ENCODE measurements at regions not wholly inside any gene's neighbourhood (a gene's known extent, or its start where the extent isn't known, plus 50 kb on each side); places are given as distances from the start of the nearest gene placed in this dataset.

DNA sequence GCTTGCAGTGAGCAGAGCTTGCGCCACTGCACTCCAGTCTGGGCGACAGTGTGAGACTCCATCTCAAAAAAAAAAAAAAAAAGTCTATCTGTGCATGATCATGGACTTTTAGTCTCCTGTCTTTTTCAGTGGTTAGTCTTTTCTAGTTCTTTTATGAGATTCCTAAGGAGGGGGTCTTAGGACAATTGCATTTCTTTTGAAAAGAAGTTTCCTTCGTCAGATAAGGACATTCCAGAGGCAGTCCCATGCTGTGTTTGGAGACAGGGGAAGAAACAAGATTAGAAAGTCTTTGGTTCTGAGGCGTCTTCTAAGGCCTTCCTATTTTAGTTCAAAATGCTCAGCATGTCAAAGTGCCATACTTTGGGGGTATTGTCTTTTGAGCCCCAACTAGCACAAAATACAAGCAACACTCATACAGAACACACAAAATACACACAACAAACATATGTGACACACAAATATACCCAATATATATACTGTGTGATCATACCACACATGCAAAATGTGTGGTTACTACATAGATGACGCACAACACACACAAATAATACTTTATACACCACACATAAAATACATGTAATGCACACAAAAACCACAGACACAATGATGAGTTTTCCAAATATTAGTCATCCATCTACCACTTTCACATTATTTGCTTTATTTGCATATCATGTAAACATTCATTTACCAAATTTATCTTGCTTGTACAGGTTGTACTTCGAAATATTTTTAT lies 394.5 kb downstream of the SPATA31D1 start:
- WGBS = 89% methylated on average over 6 of the region's 6 CpGs
- H3K4me1 ChIP-seq = no peaks in the 10 kb centered on the region
- no peaks in the 10 kb centered on the region for H3K27me3 ChIP-seq
- peaks cover 5% of the 10 kb centered on the region for H3K9me3 ChIP-seq
- no peak for DNase-seq (ENCODE audit: low spot score in 2 of 2)
- no peaks in the 10 kb centered on the region for H3K36me3 ChIP-seq
- no peak for TF ChIP-seq POLR2A (IDR thresholded peaks at IDR 0.05)
- TF ChIP-seq POLR2AphosphoS5 (IDR thresholded peaks at IDR 0.05) = no peak
- TF ChIP-seq EP300 (IDR thresholded peaks at IDR 0.05) = no peak
- no peak for TF ChIP-seq CTCF (IDR thresholded peaks at IDR 0.05)
- H3K27ac ChIP-seq = no peak overlapping the region
- no peak overlapping the region for H3K4me3 ChIP-seq

DNA sequence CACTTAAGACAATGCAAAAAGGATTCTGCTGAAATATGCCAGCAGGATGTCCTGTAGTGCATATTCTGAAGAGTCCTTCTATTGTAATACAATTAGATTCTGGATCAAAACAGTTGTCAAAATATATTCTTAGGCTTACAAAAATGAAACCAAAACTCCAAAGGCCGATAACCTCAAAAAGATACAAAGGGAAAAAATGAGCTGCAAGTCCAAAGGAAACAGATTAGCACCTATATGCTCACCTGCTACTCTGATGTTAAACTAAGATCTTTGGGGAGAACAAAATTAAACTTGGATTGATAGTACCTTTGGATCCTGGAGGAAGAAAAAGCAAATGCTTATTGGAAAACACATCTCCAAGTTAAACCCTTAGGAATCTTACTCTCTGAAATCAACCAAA lies 397.1 kb downstream of the SPATA31D1 start:
- no peak for DNase-seq (ENCODE audit: low spot score in 2 of 2)
- H3K4me1 ChIP-seq = no peaks in the 10 kb centered on the region
- no peak overlapping the region for H3K4me3 ChIP-seq
- no peaks in the 10 kb centered on the region for H3K36me3 ChIP-seq
- peaks cover 5% of the 10 kb centered on the region for H3K9me3 ChIP-seq
- no peaks in the 10 kb centered on the region for H3K27me3 ChIP-seq
- no peak overlapping the region for H3K27ac ChIP-seq
- 86% methylated on average over 1 of the region's 1 CpG for WGBS
- TF ChIP-seq CTCF (IDR thresholded peaks at IDR 0.05) (no peak), POLR2AphosphoS5 (IDR thresholded peaks at IDR 0.05) (no peak), EP300 (IDR thresholded peaks at IDR 0.05) (no peak), POLR2A (IDR thresholded peaks at IDR 0.05) (no peak)

- no peak for TF ChIP-seq EP300 (IDR thresholded peaks at IDR 0.05)
- no peak for TF ChIP-seq CTCF (IDR thresholded peaks at IDR 0.05)
- H3K9me3 ChIP-seq = no peaks in the 10 kb centered on the region
- H3K36me3 ChIP-seq = no peaks in the 10 kb centered on the region
- no peak overlapping the region for H3K27ac ChIP-seq
- DNase-seq (ENCODE audit: low spot score in 2 of 2) = no peak
- H3K4me3 ChIP-seq = no peak overlapping the region
- H3K4me1 ChIP-seq = no peaks in the 10 kb centered on the region
- H3K27me3 ChIP-seq = no peaks in the 10 kb centered on the region
Observed at GRCh38 chr9:82397534-82397933, 409.0 kb downstream of the SPATA31D1 start.

DNA sequence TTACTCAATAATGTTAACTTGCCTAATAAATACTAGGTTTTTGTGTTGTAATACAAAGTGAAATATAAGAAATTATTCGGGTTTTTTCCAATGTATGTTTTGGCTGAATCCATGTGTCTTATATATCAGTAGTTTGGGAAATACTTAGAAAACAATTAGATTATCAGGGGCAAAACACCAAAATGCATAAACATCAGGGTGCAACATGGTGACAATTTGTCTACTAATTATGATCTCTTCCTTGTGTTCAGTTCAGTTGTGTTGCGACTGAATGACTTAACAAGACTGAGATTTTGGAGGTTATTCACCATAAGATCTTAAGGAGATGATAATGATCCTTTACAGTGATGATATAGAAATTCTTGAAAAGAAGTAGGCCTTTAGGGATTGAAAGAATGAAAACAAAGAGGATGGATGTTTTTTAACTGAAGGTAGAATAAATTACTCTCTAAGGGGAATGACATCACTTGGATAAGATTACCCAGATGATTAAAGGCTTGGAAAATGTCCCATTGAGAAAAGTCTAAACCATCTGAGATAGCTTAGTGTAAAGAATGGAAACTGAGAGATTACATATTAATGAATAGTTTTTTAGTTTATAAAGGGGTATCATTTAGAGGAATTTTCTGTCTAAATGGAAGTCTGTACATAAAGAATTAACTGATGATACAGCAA lies 415.8 kb downstream of the SPATA31D1 start:
- Histone ChIP-seq H3K36me3 (no peaks in the 10 kb centered on the region), H3K27ac (no peak overlapping the region), H3K4me1 (no peaks in the 10 kb centered on the region), H3K4me3 (no peak overlapping the region), H3K27me3 (no peaks in the 10 kb centered on the region), H3K9me3 (no peaks in the 10 kb centered on the region)
- 77% methylated on average over 2 of the region's 2 CpGs for WGBS
- DNase-seq (ENCODE audit: low spot score in 2 of 2) = no peak
- TF ChIP-seq CTCF (IDR thresholded peaks at IDR 0.05) = no peak
- TF ChIP-seq EP300 (IDR thresholded peaks at IDR 0.05) = no peak
- TF ChIP-seq POLR2AphosphoS5 (IDR thresholded peaks at IDR 0.05) = no peak
- TF ChIP-seq POLR2A (IDR thresholded peaks at IDR 0.05) = no peak

DNA sequence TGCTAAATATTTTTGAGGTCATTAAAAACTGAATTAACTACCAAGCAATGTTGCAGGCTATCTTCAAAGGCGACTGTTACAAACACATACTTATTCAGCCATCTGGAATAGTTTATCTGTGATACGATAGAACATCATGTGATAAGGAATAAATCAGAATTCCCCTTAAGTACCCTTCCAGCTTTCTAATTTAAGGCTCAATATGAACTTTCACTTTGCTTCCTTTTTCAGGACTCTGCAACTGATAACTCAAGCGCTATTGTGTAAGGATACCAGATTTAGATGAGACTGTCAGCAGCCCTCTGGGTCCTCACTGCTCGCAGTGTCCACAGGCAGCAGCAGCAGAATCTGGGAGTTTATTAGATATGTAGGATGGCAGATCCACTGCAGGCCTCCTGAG lies 416.3 kb downstream of the SPATA31D1 start:
- Histone ChIP-seq H3K4me3 (no peak overlapping the region), H3K4me1 (no peaks in the 10 kb centered on the region), H3K27me3 (no peaks in the 10 kb centered on the region), H3K27ac (no peak overlapping the region), H3K36me3 (no peaks in the 10 kb centered on the region), H3K9me3 (no peaks in the 10 kb centered on the region)
- TF ChIP-seq EP300 (IDR thresholded peaks at IDR 0.05) = no peak
- TF ChIP-seq POLR2AphosphoS5 (IDR thresholded peaks at IDR 0.05) = no peak
- no peak for TF ChIP-seq CTCF (IDR thresholded peaks at IDR 0.05)
- no peak for TF ChIP-seq POLR2A (IDR thresholded peaks at IDR 0.05)
- no peak for DNase-seq (ENCODE audit: low spot score in 2 of 2)
- WGBS = 61% methylated on average over 4 of the region's 4 CpGs

Measured in suprapubic skin (tissue), 4 donors.